ES-I3 (cell line): ENCODE measurements at regions not wholly inside any gene's neighbourhood (a gene's known extent, or its start where the extent isn't known, plus 50 kb on each side); places are given as distances from the start of the nearest gene placed in this dataset.

ENCODE experiments used
- H3K36me3 ChIP-seq: 2 replicates; pipeline ENCODE4 v1.6.1; 2013; ENCODE audit warnings: mild to moderate bottlenecking, low read length, control low read depth, moderate library complexity; ENCODE audit not compliant: insufficient read depth
- H3K4me1 ChIP-seq: 2 replicates; pipeline ENCODE4 v1.6.1; 2013; ENCODE audit warnings: mild to moderate bottlenecking, control low read depth, low read length; ENCODE audit not compliant: insufficient read depth
- H3K9ac ChIP-seq: 2 replicates; pipeline ENCODE4 v1.6.1; 2013; ENCODE audit warnings: low read depth, mild to moderate bottlenecking, low read length, moderate library complexity
- H3K9me3 ChIP-seq: 2 replicates; pipeline ENCODE4 v1.6.1; 2013; ENCODE audit warnings: mild to moderate bottlenecking, low read length, moderate library complexity; ENCODE audit not compliant: control insufficient read depth, insufficient read depth

- Histone ChIP-seq H3K36me3 (no peaks in the 10 kb centered on the region), H3K9me3 (no peaks in the 10 kb centered on the region), H3K4me1 (no peaks in the 10 kb centered on the region), H3K9ac (no peak overlapping the region)
Measured at GRCh38 chr6:90970672-90971071, 383.8 kb upstream of the MAP3K7 start.

- Histone ChIP-seq H3K9ac (no peak overlapping the region), H3K9me3 (no peaks in the 10 kb centered on the region), H3K36me3 (no peaks in the 10 kb centered on the region), H3K4me1 (no peaks in the 10 kb centered on the region)
Measured at GRCh38 chr6:90967471-90967870, 380.6 kb upstream of the MAP3K7 start.

- Histone ChIP-seq H3K36me3 (no peaks in the 10 kb centered on the region), H3K9me3 (no peaks in the 10 kb centered on the region), H3K4me1 (no peaks in the 10 kb centered on the region), H3K9ac (no peak overlapping the region)
Measured at GRCh38 chr6:90960324-90960723, 373.5 kb upstream of the MAP3K7 start.

- Histone ChIP-seq H3K36me3 (no peaks in the 10 kb centered on the region), H3K9me3 (no peaks in the 10 kb centered on the region), H3K9ac (no peak overlapping the region), H3K4me1 (no peaks in the 10 kb centered on the region)
Measured at GRCh38 chr6:90955246-90955645, 368.4 kb upstream of the MAP3K7 start.

GRCh38 chr6:90953405-90954161, 366.7 kb upstream of the MAP3K7 start:
- no peaks in the 10 kb centered on the region for H3K36me3 ChIP-seq
- H3K9ac ChIP-seq = no peak overlapping the region
- no peaks in the 10 kb centered on the region for H3K9me3 ChIP-seq
- H3K4me1 ChIP-seq = no peaks in the 10 kb centered on the region

- Histone ChIP-seq H3K9ac (no peak overlapping the region), H3K36me3 (no peaks in the 10 kb centered on the region)
Measured at GRCh38 chr6:90952176-90952575, 365.3 kb upstream of the MAP3K7 start.

GRCh38 chr6:90948540-90948939, 361.7 kb upstream of the MAP3K7 start:
- H3K36me3 ChIP-seq = no peaks in the 10 kb centered on the region
- no peaks in the 10 kb centered on the region for H3K4me1 ChIP-seq
- H3K9me3 ChIP-seq = no peaks in the 10 kb centered on the region
- H3K9ac ChIP-seq = no peak overlapping the region

More at GRCh38 chr6:90952176-90952575, 365.3 kb upstream of the MAP3K7 start:
- Histone ChIP-seq H3K4me1 (no peaks in the 10 kb centered on the region), H3K9me3 (no peaks in the 10 kb centered on the region)

GRCh38 chr6:90947184-90948064, 360.6 kb upstream of the MAP3K7 start:
- H3K9me3 ChIP-seq = no peaks in the 10 kb centered on the region
- no peaks in the 10 kb centered on the region for H3K36me3 ChIP-seq
- no peak overlapping the region for H3K9ac ChIP-seq
- no peaks in the 10 kb centered on the region for H3K4me1 ChIP-seq

GRCh38 chr6:90941885-90942284, 355.0 kb upstream of the MAP3K7 start:
- Histone ChIP-seq H3K9me3 (no peaks in the 10 kb centered on the region), H3K4me1 (0 out of 2 replicates have a peak, but pooled peaks cover 4% of the 10 kb centered on the region), H3K9ac (no peak overlapping the region), H3K36me3 (no peaks in the 10 kb centered on the region)

- H3K9me3 ChIP-seq = no peaks in the 10 kb centered on the region
- H3K36me3 ChIP-seq = no peaks in the 10 kb centered on the region
- H3K4me1 ChIP-seq = 0 out of 2 replicates have a peak, but pooled peaks cover 4% of the 10 kb centered on the region
- no peak overlapping the region for H3K9ac ChIP-seq
Measured at GRCh38 chr6:90940812-90941481, 354.1 kb upstream of the MAP3K7 start.

GRCh38 chr6:90939906-90940305, 353.0 kb upstream of the MAP3K7 start:
- no peaks in the 10 kb centered on the region for H3K9me3 ChIP-seq
- no peaks in the 10 kb centered on the region for H3K36me3 ChIP-seq
- H3K4me1 ChIP-seq = 0 out of 2 replicates have a peak, but pooled peaks cover 4% of the 10 kb centered on the region

GRCh38 chr6:90938122-90938521, 351.2 kb upstream of the MAP3K7 start:
- Histone ChIP-seq H3K9ac (no peak overlapping the region), H3K9me3 (no peaks in the 10 kb centered on the region), H3K4me1 (0 out of 2 replicates have a peak, but pooled peaks cover 4% of the 10 kb centered on the region), H3K36me3 (no peaks in the 10 kb centered on the region)

More at GRCh38 chr6:90939906-90940305, 353.0 kb upstream of the MAP3K7 start:
- no peak overlapping the region for H3K9ac ChIP-seq

GRCh38 chr6:90936286-90936685, 349.4 kb upstream of the MAP3K7 start:
- H3K9ac ChIP-seq = no peak overlapping the region
- H3K36me3 ChIP-seq = no peaks in the 10 kb centered on the region
- H3K9me3 ChIP-seq = no peaks in the 10 kb centered on the region
- H3K4me1 ChIP-seq = 0 out of 2 replicates have a peak, but pooled peaks cover 1% of the 10 kb centered on the region

- Histone ChIP-seq H3K4me1 (no peaks in the 10 kb centered on the region), H3K36me3 (no peaks in the 10 kb centered on the region), H3K9me3 (no peaks in the 10 kb centered on the region), H3K9ac (no peak overlapping the region)
Measured at GRCh38 chr6:90934966-90935365, 348.1 kb upstream of the MAP3K7 start.
